ENCODE measurements at regions not wholly inside any gene's neighbourhood (a gene's known extent, or its start where the extent isn't known, plus 50 kb on each side); places are given as distances from the start of the nearest gene placed in this dataset.

DNA sequence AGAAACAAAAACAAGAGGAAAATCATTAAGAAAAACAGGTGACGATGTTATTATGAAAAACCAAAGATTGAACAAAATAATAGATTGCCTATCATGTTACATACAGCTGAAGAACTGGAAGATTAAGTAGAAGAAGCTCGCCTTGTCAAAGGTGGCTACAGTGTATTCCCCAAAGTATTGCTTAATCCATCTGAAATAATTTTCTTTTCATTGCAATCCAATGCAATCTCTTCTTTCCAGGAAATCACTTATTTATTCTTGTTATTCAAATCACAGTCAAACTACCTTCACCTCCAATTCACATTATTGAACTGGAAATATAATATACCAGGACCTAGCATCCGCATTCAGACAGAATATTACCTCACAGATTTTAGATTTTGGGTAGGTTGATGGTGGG lies 235.9 kb downstream of the AHR start:
- Histone ChIP-seq H3K9me3 (replicated peaks in 1 of 2; ENCODE audit: control insufficient read depth in 1 of 2, insufficient read depth in 1 of 2, low read length in 2 of 2) (no peaks in the 10 kb centered on the region), H3K36me3 (replicated peaks in 1 of 2; ENCODE audit: control insufficient read depth in 1 of 2, insufficient read depth in 2 of 2, low read length in 2 of 2) (no peaks in the 10 kb centered on the region), H3K27me3 (ENCODE audit: control insufficient read depth in 2 of 2, insufficient read depth in 2 of 2, low read length in 2 of 2) (no peaks in the 10 kb centered on the region), H3K4me2 (replicated peaks; ENCODE audit: extremely low read depth, low read length, poor library complexity, severe bottlenecking) (no peak overlapping the region), H2AFZ (ENCODE audit: insufficient read depth, low read depth, low read length, poor library complexity, severe bottlenecking) (no peak overlapping the region), H3K4me1 (ENCODE audit: control insufficient read depth in 1 of 2, insufficient read depth in 2 of 2, low read length in 2 of 2) (peaks cover 17 to 25% of the 10 kb centered on the region in 2 donors), H4K20me1 (ENCODE audit: insufficient read depth, low read length) (no peaks in the 10 kb centered on the region), H3K79me2 (ENCODE audit: insufficient read depth, low read length) (no peaks in the 10 kb centered on the region), H3K9ac (ENCODE audit: insufficient read depth, low read length, poor library complexity, severe bottlenecking) (no peak overlapping the region), H3K27ac (ENCODE audit: low read depth in 1 of 2, low read length in 2 of 2) (no peak overlapping the region), H3K4me3 (replicated peaks in 1 of 3; ENCODE audit: low read depth in 2 of 3, low read length in 3 of 3) (no peak overlapping the region)
- Mint-ChIP-seq H3K9me3 (peaks cover 0 to 7% (median 0%) of the 10 kb centered on the region in 7 donors), H3K36me3 (no peaks in the 10 kb centered on the region), H3K27me3 (ENCODE audit: low read depth in 3 of 3) (peaks cover 0 to 2% (median under 1%) of the 10 kb centered on the region in 3 donors), H3K27ac (no peak overlapping the region), H3K4me1 (peaks cover 23% of the 10 kb centered on the region), H3K4me3 (no peak overlapping the region)
- TF ChIP-seq, protein P1, sequence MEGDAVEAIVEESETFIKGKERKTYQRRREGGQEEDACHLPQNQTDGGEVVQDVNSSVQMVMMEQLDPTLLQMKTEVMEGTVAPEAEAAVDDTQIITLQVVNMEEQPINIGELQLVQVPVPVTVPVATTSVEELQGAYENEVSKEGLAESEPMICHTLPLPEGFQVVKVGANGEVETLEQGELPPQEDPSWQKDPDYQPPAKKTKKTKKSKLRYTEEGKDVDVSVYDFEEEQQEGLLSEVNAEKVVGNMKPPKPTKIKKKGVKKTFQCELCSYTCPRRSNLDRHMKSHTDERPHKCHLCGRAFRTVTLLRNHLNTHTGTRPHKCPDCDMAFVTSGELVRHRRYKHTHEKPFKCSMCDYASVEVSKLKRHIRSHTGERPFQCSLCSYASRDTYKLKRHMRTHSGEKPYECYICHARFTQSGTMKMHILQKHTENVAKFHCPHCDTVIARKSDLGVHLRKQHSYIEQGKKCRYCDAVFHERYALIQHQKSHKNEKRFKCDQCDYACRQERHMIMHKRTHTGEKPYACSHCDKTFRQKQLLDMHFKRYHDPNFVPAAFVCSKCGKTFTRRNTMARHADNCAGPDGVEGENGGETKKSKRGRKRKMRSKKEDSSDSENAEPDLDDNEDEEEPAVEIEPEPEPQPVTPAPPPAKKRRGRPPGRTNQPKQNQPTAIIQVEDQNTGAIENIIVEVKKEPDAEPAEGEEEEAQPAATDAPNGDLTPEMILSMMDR (IDR thresholded peaks at IDR 0.05): no peak
- intact Hi-C loops (cut with micrococcal nuclease): loop anchor here in 1 of 2 donors (10.0 kb wide), 1 partner anchor 130 kb away; no protein-coding TSS in a partner anchor
- DNase-seq: no peak
- WGBS (ENCODE audit: insufficient coverage): 100% methylated on average over 1 of the region's 3 CpGs

DNA sequence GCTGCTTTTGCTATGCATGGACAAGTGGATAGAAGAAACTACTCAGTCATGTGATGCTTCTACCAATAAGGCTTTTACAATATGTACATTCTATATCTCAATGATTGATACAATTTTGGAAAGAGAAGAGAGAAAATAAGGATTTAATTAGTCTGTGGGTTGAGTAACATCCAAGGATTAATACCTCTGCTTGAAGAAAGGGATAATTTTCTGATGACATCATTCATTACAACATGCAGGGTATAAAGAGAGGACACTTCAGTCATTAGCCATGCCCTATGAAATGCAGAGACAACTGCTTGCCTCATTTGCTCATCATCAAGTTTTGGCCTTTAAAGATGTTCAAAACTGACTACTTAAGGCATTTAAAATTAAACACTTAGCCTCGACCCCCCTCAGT lies 237.3 kb downstream of the AHR start:
- no peaks in the 10 kb centered on the region for H3K27me3 ChIP-seq (ENCODE audit: control insufficient read depth in 2 of 2, insufficient read depth in 2 of 2, low read length in 2 of 2)
- no peak overlapping the region for H3K27ac ChIP-seq (ENCODE audit: low read depth in 1 of 2, low read length in 2 of 2)
- DNase-seq: no peak
- no peaks in the 10 kb centered on the region for H4K20me1 ChIP-seq (ENCODE audit: insufficient read depth, low read length)
- no peaks in the 10 kb centered on the region for H3K36me3 ChIP-seq (replicated peaks in 1 of 2; ENCODE audit: control insufficient read depth in 1 of 2, insufficient read depth in 2 of 2, low read length in 2 of 2)
- Mint-ChIP-seq H3K4me3 (no peak overlapping the region), H3K4me1 (peaks cover 23% of the 10 kb centered on the region), H3K27ac (no peak overlapping the region), H3K36me3 (no peaks in the 10 kb centered on the region), H3K27me3 (ENCODE audit: low read depth in 3 of 3) (peaks cover 0 to 4% (median 1%) of the 10 kb centered on the region in 3 donors), H3K9me3 (peaks cover 0 to 7% (median 0%) of the 10 kb centered on the region in 7 donors)
- intact Hi-C loops (cut with micrococcal nuclease): loop anchor here in 1 of 2 donors (10.0 kb wide), 1 partner anchor 131 kb away; no protein-coding TSS in a partner anchor
- no peak overlapping the region for H2AFZ ChIP-seq (ENCODE audit: insufficient read depth, low read depth, low read length, poor library complexity, severe bottlenecking)
- TF ChIP-seq, protein P1 (IDR thresholded peaks at IDR 0.05): no peak
- no peaks in the 10 kb centered on the region for H3K9me3 ChIP-seq (replicated peaks in 1 of 2; ENCODE audit: control insufficient read depth in 1 of 2, insufficient read depth in 1 of 2, low read length in 2 of 2)
- H3K79me2 ChIP-seq (ENCODE audit: insufficient read depth, low read length): no peaks in the 10 kb centered on the region
- no peak overlapping the region for H3K9ac ChIP-seq (ENCODE audit: insufficient read depth, low read length, poor library complexity, severe bottlenecking)
- H3K4me1 ChIP-seq (ENCODE audit: control insufficient read depth in 1 of 2, insufficient read depth in 2 of 2, low read length in 2 of 2): peaks cover 17 to 25% of the 10 kb centered on the region in 2 donors
- no peak overlapping the region for H3K4me2 ChIP-seq (replicated peaks; ENCODE audit: extremely low read depth, low read length, poor library complexity, severe bottlenecking)
- no CpG with 5 or more reads among the region's 1 CpG for WGBS (ENCODE audit: insufficient coverage)
- H3K4me3 ChIP-seq (replicated peaks in 1 of 3; ENCODE audit: low read depth in 2 of 3, low read length in 3 of 3): no peak overlapping the region

Data from CD14-positive monocyte (primary cell).